ENCODE measurements at regions not wholly inside any gene's neighbourhood (a gene's known extent, or its start where the extent isn't known, plus 50 kb on each side); places are given as distances from the start of the nearest gene placed in this dataset.

DNA sequence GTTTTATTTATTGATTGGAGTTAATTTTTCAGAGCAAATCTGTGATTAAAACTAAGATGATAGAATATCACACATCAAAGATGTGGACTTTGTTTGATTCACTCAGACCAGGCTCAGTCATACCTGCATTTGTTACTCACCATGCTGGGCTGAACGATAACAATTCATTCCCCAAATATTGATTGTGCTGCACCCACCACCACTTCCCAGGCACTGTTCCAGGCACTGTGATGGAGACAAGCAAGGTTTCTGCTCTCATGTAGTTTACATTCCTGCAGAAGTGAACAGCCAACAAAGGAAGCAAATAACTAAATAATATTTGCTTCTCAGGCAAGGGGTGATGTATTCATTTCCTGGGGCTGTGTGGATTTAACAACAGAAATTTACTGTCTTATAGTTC lies 428.3 kb downstream of the DNAH5 start:
- TF ChIP-seq POLR2AphosphoS5 (IDR thresholded peaks at IDR 0.05) (no peak), CTCF (IDR thresholded peaks at IDR 0.05) (no peak)

Data from breast epithelium (tissue), 3 donors.